Hematopoietic multipotent progenitor cell treated with erythropoietin and hydrocortisone succinate and interleukin-3 and kit ligand, for 4 days (in vitro differentiated cells): ENCODE measurements at regions not wholly inside any gene's neighbourhood (a gene's known extent, or its start where the extent isn't known, plus 50 kb on each side); places are given as distances from the start of the nearest gene placed in this dataset.
A peak's percentile ranks its signal among the peaks of the same experiment; 100 is the strongest.

Source experiments
- DNase-seq: peaks from one replicate; pipeline ENCODE4 v3.0.0-alpha.2; 2015

DNA sequence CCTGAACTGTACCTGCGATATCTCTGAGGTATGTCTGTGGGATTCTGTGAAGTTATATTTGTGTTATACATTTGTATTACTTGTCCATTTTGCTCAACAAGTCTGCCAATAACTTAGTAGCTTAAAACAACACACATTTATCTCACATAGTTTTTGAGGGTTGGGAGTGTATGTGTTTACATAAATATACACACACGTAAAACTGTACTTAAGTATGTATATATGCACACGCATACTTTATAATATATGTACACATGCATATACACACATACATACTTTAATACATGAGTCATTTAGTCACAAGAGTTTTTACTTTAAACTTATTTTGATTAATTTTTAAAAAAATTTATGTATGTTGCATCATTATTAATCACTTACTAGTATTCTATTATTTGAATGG, 205.9 kb upstream of the EDIL3 start:
- no peak for DNase-seq

DNA sequence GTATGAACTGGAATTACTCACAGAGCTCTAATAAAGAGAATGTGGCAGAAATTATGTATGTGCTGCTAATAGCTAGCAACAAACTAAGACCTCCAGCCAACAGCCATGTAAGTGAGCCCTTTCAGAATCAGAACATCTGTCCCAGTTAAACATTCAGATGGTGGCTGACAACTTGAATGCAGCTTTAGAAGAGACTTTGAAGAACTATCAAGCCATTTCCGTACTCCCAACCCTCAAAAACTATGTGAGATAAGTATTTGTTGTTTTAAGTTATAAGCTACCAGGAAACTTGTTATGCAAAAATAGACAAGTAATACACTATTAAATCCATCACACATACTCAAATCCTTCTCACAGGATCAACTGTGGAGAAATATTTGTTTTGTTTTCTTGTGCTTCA, 205.2 kb upstream of the EDIL3 start:
- no peak for DNase-seq

DNA sequence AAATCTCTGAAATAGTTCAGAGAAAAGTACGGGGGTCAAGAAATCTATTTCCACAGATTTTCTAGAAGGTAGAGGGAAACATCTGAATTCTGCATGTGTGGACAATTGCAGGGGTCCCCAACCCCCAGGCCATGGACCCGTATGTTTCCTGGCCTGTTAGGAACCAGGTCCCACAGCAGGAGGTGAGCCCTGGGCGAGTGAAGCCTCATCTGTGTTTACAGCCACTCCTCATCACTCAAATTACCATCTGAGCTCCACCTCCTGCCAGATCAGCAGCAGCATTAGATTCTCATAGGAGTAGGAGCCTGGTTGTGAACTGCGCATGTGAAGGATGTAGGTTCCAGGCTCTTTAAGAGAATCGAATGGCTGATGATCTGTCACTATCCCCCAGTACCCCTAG, 200.5 kb upstream of the EDIL3 start:
- no peak for DNase-seq

DNA sequence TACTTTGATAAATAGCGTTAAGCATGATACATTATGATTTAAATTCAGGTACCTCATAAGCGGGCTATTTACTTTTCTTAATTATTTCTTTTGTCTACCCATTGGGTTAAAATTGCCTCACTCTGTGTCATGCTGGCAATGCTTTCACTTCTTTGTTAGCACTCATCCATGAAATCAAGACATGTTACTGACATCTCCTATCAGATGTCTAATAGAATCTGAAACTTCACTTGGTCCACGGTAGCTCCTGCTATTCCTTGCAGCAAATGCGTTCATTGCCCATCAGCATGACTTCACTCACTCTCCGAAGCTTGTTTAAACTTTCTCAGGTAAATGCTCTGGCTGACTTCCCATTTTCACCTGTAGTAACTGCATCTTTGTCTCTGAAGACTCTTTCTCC, 193.5 kb upstream of the EDIL3 start:
- DNase-seq = no peak

DNA sequence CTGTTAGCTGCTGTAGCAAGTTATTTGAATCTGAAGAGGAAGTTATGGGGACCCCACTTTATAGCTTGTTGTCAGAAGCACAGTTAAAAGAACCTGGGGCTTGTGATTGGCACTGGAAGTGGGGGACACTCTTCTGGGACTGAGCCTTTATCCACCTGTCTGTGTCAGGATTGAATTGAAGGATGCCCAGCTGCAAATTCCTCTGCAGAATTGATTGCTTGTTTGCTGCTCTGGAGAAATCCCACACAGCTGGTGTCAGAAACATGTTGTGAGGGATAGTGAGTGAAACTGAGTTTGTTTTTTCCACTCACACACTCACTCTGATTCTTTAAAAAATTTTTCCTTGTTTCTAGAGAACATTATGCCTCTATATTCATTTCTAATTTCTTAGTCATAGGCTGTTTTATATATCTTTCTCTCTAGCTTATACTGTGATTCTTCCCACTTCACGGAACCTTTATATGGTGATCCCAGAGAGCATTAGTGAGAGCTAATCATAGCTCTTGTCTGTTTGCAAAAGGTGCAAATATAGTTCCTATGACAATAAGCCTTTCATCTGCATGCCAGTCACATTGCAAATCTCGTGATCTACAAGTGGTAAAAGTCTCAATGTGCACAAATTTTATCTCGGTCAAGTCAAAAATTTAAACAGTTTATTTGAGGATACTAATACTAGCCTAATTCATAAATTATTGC, 188.5 kb upstream of the EDIL3 start:
- no peak for DNase-seq

DNA sequence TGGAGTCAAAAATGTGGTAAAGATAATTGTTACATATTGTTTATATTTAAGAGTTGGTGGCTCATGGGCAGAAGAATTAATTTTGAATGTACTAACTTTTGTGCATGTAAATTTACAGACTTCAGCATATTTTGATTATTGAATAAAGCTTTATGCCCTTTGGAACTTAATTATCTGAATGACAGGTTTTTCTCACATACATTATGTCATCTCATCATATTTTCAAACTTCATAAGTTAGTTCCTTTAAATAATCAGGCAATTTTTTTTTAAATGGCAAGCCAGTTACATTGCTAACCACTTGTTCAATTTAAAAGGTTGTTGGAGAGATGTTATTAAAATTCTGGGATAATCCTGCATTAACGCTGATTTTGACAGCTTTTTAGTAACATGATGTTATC, 184.6 kb upstream of the EDIL3 start:
- DNase-seq = no peak

DNA sequence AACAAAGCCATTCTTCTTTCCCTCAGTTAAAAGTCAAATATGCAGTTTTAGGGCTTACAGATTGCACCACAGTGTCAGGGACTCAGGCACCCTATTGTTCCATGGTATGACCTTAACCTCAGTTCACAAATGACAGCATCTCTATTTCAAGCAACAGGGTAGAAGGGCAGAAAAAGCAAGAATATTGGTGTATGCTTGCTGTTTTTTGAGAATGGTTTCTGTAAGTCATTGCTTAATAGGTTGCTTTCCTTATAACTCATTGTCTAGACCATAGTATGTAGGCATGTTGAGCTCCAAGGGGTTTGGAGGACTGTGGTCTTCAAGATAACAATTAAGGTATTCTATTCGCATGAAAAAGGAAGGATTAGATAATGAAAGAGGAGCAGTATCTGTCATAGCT, 183.5 kb upstream of the EDIL3 start:
- DNase-seq = no peak

DNA sequence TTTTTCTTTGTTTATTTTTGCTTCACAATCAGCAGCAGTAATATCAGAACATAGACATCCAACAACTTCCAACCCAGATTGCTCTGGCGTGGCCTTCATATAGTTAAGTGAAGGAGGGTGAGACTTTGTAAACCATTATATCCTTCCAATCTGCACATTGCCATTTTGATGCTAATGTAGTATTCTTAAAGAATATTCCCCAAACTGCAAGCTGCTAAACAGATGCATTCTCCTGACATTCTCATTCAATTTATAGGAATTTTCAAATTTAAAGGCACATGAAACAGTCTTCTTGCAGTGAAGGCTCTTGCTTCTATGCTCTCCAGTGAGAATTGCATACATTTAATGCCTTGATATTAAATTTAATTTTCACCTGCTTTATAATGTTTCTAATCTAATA, 181.2 kb upstream of the EDIL3 start:
- DNase-seq = no peak

DNA sequence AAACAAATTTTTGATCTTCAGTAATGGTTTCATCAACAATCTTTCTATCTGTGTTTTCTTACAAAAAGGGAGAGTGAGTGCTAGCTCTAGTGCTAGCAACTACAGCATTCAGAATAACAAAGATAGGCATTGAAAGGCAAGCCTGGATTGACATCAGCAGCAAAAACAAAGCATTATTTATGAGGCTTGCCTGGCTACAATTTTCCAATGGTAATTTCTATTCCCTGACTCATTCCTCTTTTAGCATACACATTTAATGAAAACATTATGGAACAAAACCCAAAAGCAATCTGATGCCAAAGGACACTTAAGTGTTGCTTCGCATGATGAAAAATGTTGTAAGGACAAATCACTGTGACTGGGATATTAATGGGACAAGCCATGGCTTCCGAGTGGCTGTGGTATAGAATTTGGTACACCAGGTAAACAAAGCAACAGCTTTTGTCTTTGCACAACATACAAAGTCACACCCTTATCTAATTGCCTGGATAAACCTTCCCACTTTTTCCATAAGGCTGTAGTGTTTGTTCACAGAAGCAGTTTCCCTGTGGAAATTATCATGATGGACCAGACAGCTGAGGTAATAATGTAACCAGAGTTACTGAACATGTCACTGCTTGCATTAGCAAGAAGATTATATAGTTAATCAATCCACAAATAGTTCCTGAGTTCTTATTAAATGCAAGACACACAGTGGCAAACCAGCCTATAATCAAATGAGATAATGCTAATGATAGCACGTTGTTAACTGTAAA, 179.8 kb upstream of the EDIL3 start:
- DNase-seq = no peak

DNA sequence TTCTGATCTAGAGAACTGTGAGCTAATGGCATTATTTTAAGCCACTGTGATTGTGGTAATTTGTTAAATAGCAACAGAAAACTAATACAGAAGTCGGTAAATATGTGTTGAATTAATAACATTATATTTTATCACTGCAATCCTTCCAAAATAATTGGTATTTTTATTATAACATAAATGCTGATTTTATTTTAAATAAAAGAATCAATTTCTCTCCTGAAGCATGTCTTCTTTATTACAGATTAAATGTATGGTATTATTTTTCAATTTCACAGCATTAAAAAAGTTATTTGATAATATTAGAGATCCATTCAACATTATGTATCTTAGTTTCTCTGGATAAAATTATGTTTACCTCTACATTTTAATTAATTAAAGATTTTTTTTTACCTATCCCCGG, 165.5 kb upstream of the EDIL3 start:
- DNase-seq = no peak

DNA sequence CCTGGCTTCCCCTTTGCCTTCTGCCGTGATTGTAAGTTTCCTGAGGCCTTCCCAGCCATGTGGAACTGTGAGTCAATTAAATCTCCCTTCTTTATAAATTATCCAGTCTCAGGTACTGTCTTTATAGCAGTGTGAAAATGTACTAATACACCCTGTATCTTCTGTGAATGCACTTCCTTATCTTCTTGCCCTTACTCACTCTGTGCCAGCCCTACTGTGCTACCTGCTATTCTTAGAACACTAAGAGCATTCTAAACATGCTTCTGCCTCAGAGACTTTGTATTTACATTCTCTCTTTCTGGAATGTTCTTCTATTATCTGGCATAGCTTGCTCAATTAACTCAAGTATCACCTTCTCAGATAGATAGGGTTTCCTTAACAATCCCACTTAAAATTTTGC, 164.4 kb upstream of the EDIL3 start:
- no peak for DNase-seq

DNA sequence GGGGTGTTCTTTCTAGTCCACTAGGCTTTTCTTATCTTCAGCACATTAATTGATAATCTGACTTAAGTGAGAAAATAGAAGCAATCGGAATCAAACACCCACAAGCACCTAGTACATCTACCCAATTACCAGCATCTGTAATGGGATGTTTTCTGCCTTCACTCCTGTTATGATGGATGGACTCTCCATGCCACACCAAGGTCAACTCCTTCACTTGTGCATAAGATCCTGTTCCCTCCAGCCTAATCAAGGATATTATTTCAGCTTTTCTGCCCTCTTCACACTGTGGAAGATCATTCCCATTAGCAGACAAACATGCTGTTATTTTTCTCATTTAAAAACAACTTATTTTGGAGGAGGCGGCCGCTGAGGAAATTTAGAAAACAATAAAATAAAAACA, 162.0 kb upstream of the EDIL3 start:
- no peak for DNase-seq

DNA sequence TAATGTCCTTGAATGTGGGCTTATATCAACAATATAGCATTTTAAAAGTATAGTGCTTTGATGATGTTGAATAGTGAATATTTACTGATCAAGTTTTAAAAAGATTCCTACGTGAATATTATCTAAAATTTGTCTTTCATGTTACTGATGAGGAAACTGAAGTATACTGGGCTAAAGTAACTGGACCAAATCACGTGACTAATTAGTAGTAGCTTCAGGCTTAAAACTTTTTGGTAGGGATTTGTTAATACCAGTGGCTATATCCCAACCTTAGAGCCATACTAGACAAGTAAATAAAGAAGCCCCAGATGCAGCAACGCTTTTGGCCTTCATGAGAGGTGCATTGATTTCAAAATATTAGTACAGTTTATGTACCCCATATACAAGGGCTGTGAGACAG, 152.1 kb upstream of the EDIL3 start:
- DNase-seq = no peak

DNA sequence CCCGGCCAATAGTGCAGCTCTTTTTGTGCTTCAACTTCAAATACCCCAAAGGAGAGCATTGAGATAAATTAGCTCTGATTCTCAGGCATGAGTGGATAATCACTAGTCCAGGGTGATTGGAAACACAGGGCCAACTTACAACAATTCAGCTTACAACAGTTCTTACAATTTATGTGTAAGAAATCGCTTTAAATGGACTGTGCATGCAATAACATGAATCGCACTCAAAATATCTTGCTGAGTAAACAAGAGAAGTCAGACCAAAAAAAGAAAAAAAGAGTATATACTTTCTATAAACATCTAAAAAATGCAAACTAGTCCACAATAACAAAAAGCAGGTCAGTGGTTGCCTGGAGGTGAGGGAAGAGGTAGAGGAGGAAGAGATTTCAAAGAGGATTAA, 150.6 kb upstream of the EDIL3 start:
- no peak for DNase-seq

DNA sequence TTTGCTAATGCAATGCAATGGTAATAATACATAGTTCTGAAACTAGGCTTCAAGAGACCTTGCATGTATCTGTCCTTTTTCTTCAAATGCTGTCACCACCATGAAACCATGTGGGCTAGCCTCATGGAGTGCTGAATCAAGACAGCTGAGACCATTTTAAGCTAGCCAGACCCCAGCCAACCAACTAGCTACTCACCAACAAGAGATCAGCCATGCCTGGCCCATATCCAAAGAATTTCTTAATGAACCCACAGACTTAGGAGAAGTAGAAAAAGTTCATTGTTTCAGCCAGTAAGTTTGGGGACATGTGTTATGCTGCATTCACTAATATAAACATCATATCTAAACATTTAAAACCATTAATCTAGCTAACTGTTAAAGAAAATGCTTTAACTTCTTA, 139.8 kb upstream of the EDIL3 start:
- DNase-seq = peak; percentile 2

DNA sequence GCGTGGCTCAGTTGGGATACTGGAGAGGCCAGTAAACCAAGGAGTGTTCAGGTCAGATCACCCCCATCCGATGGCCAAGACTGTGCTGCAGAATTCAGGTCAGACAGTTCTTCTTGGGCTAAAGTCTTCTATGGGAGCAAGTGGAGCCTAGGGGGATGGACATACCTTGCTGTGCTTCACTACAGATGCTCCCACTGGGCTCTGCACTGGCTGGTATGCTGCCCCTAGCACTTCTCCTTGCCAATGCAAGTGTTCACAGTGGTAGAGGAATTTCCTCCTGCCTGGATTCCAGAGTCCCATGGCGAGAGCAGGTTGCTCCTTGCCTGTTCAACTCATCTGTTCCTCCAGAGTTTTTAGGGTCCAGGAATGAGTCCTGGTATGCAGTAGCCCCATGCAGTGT, 134.2 kb upstream of the EDIL3 start:
- DNase-seq = no peak

DNA sequence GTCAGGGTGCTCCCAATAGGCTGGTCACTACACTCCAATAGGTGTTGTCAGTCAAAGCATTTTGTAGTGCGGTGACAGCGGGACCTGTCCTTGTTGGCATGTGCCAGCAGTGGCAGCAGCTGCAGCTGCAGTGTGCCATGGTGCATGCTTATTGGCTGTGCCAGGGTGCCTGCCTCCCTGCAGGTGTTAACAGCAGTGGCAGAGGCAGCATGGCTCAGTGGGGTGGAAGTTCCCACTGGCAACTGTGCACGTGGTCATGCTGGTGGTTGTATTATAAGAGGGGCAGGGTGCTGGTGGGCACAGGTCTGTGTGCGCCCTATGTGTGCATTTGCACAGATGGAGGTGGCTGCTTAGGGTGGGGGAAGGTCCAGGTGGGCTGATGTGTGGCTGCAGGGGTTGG, 133.7 kb upstream of the EDIL3 start:
- no peak for DNase-seq

DNA sequence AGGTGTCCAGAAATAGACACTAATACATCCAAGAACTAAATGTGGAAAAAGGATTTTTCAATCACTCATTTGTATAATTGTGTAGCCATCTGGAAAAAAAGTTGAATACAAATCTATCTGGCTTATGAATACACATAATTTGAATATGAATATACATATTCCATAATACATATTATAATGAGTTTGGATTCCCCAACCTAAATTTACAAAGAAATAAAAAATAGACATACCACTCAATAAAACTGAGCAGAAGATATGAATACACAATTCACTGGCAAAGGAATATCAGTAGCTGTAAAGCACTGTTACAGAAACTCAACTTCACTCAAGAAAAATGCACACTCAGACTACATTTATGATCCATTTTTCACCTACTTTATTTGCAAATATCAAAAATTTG, 121.9 kb upstream of the EDIL3 start:
- no peak for DNase-seq

DNA sequence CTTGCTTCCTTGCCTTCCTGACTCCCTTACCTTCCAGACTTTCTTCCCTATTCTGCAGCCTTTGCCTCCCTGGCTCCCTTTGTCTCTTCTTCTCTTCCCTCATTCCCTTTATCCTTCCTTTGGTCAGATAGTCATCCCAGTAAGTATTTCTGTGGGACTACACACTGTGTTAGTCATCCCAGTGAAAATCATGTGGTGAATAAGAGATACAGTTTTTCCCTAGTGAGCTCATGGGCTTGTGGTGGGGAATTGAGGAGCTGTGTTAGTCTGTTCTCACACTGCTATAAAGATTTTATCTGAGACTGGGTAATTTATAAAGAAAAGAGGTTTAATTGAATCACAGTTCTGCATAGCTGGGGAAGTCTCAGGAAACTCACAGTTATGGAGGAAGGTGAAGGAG, 109.8 kb upstream of the EDIL3 start:
- DNase-seq = no peak

DNA sequence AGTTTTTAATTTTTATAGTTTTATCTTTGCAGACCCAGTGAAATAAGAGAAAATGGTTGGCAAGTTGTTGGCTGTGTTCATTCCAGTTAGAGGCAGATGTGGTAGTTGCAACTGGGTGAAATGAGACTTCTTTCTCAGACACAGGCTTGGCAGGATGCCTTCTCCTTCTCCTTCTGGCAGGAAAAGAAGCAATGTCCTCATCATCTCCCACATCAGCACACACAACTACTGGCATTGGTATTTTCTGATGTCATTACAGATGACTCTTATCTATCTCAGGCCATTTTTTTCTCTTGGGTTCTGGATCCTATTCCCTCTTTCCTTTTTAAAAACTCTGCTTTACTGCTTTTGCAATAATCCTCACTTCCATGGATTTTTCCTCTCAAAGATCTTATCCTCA, 103.3 kb upstream of the EDIL3 start:
- no peak for DNase-seq

DNA sequence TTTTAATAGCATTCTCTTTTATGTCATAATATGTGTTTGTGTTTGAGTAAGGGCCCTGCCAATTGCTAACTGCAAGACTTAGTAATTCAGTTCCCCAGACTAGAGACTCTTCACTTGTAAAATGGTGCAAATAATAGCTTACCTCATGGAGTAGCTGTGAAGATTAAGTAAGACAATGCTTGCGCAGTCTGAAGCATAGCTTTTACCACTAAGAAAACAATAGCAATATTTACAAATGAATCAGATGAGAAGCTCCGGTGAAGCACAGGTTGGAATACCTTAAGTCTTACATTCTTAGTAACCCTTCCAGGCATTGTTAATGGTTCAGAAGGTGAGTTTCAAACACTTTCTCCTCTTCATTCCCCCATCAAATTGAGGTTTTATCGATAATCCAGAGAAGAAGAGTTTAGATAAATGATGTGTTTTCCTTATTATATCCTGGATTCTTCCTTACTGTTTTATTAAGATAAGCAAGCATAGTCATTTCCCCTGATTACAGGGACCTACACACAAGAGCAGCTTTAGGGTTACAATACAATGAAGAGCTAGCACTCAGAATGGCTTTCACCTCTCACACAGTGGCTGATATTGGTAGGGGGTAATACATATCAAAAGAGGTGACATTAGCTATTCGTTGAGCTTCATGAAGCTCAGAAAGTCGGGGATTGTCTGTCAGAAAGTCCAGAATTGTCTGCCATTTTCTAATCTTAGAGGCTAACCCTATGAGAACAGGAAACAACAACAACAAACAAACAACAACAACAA, 96.4 kb upstream of the EDIL3 start:
- DNase-seq = no peak

DNA sequence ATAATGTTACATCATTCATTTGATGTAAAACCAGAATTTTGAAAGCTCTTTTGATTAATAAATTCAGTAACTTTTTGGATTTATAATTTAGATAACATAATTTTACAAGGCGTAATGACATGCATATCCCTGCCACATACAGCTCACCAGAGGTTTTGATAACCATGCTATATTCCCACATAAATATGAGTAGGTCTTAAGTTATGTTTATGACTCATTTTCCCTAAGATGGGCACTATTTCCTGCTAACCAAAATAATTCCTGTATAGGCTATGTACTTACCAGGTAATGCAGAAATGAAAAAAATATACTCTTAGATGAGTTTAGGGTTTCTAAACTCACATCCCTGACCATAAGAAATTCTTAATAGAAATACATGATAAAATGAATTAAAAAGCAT, 93.9 kb upstream of the EDIL3 start:
- no peak for DNase-seq

DNA sequence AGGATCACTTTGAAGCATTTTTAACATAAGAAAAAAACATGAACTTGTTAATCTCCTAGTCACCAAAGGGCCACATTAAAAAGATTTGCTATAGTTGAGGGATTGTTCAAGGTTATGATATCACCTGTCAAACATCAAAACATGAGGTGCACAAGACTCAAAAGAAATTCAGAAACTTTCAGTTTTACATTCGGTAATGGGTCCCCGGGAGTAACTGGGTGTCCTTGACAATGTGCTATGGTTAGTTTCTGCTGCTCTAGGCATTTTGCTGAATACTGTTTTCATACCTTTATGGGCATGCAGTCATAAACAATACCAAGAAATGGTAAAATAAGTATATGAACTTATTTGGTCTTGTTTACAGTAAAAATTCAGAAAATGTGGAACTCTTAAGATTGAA, 92.8 kb upstream of the EDIL3 start:
- DNase-seq = no peak

DNA sequence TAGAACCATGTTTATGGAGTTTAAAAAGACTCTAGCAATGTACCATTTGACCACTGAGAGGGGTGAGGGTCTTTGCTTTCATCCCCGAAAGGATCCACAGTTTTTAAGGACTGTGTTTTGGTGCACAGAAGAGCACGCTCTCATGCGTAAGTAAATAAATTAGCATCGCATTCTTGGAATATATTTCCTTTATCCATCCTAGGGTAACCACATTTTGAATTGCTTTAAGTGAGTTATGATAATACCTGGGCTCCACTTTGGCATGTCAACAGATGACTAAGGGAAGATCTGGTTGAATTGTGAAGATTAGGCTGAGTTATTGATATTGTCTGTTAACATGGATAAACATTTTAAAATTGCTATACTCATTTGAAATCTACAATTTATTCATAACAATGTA, 89.4 kb upstream of the EDIL3 start:
- no peak for DNase-seq
